Prostate gland (tissue), 2 donors: ENCODE measurements at regions not wholly inside any gene's neighbourhood (a gene's known extent, or its start where the extent isn't known, plus 50 kb on each side); places are given as distances from the start of the nearest gene placed in this dataset.

ENCODE experiments used
- POLR2A ChIP-seq: fragments of 450-650 bp; IDR thresholded peaks from one replicate; pipeline ENCODE4 v1.6.1; 2016; ENCODE audit warnings: antibody characterized with exemption, mild to moderate bottlenecking
- TF ChIP-seq, protein P1 (sequence below), 4 experiments: fragments of 200-600 bp in 2 of 4; fragments of 450-650 bp in 2 of 4; sonication (generic) in 2 of 4; IDR thresholded peaks; 1 replicate in 3 of 4; 2 replicates in 1 of 4; pipeline ENCODE4 v1.5.1; 2016 to 2019; ENCODE audit warnings: antibody characterized with exemption in 4 of 4, mild to moderate bottlenecking in 2 of 4, moderate library complexity in 2 of 4

DNA sequence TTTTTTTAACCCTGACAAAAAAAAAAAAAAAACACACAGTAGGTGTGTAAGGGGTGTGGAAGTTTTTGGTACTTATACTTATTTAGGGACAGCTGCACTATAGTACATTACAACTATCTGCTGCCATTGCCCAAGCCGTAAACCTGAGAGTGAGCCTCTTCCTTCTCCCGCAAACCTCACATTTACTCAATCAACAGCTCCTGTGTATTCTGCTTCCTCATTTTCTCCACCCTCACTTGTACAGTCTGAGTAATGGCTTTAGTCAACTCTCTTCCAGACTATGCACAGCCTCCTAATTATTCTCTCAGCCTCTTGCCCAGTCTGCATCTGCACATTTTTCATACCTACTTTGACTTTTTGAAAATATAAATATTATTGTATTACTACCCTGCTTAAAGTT, 362.0 kb downstream of the ADAM29 start:
- TF ChIP-seq, protein P1, sequence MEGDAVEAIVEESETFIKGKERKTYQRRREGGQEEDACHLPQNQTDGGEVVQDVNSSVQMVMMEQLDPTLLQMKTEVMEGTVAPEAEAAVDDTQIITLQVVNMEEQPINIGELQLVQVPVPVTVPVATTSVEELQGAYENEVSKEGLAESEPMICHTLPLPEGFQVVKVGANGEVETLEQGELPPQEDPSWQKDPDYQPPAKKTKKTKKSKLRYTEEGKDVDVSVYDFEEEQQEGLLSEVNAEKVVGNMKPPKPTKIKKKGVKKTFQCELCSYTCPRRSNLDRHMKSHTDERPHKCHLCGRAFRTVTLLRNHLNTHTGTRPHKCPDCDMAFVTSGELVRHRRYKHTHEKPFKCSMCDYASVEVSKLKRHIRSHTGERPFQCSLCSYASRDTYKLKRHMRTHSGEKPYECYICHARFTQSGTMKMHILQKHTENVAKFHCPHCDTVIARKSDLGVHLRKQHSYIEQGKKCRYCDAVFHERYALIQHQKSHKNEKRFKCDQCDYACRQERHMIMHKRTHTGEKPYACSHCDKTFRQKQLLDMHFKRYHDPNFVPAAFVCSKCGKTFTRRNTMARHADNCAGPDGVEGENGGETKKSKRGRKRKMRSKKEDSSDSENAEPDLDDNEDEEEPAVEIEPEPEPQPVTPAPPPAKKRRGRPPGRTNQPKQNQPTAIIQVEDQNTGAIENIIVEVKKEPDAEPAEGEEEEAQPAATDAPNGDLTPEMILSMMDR (IDR thresholded peaks at IDR 0.05) = no peak
- no peak for TF ChIP-seq POLR2A
